Breast epithelium (tissue), 3 donors: ENCODE measurements at regions not wholly inside any gene's neighbourhood (a gene's known extent, or its start where the extent isn't known, plus 50 kb on each side); places are given as distances from the start of the nearest gene placed in this dataset.

Experiments used
- CTCF ChIP-seq, 3 donors: fragments of 450-650 bp; IDR thresholded peaks; one replicate each; pipeline ENCODE4 v1.5.1; 2016 to 2017; ENCODE audit warnings: antibody characterized with exemption in 3 of 3, mild to moderate bottlenecking in 3 of 3, moderate library complexity in 3 of 3
- POLR2A ChIP-seq: fragments of 450-650 bp; IDR thresholded peaks from one replicate; pipeline ENCODE4 v1.6.1; 2016; ENCODE audit warnings: antibody characterized with exemption, mild to moderate bottlenecking, moderate library complexity
- POLR2AphosphoS5 ChIP-seq, 3 donors: sonication (generic); formaldehyde crosslinking; IDR thresholded peaks; one replicate each; pipeline ENCODE4 v1.6.1; 2017; ENCODE audit warnings: antibody characterized with exemption in 3 of 3

DNA sequence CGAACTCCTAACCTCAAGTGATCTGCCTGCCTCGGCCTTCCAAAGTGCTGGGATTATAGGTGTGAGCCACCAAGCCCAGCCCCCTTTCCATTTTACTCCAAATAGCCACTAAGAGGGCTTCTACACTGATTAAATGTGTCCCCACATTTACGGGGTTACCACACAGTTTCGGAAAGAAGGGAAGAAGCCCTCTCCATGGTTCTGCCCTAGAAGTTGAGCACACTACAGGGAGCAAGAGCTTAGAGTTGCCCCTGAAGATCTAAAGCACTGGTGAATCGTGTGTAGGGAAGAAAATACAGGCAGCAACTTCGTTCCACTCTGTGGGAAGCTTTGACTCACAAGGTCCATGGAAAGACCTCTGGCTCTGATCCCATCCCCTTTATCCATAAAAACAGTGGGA is 133.0 kb upstream of the PRKCQ start:
- no peak for TF ChIP-seq CTCF (IDR thresholded peaks at IDR 0.05)
- no peak for TF ChIP-seq POLR2A
- no peak for TF ChIP-seq POLR2AphosphoS5 (IDR thresholded peaks at IDR 0.05)
